ENCODE measurements at regions not wholly inside any gene's neighbourhood (a gene's known extent, or its start where the extent isn't known, plus 50 kb on each side); places are given as distances from the start of the nearest gene placed in this dataset.
"Not testable (repeated sequence)": the region's sequence is repeated elsewhere in the genome, so short reads cannot be mapped to it uniquely, and the experiment has no call there.

DNA sequence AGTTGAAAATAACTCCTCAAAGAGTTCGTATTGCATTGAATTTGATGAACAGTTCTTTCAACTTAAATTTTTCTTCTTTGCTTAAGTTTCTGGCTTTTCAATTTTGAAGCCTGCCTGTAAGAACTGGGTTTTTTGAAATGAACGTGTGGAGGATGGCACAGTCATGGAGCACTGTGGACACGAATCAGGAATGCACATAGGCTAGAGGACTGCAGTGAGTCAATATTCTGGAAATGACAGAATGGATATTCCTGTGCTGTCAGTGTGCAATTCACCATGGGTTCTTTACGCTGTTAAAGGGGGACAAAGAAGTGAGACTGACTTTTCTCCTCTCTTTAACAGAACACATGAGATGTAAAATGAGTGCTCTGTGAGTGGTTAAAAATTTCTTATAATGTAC is 368.0 kb upstream of the AGA start:
- H3K4me1 ChIP-seq = no peaks in the 10 kb centered on the region
- DNase-seq (ENCODE audit: low spot score in 2 of 2) = no peak
- H3K27me3 ChIP-seq = no peaks in the 10 kb centered on the region
- 64% methylated on average over 4 of the region's 4 CpGs for WGBS
- TF ChIP-seq POLR2AphosphoS5 (IDR thresholded peaks at IDR 0.05) = no peak
- TF ChIP-seq EP300 (IDR thresholded peaks at IDR 0.05) = no peak
- TF ChIP-seq, protein P1, sequence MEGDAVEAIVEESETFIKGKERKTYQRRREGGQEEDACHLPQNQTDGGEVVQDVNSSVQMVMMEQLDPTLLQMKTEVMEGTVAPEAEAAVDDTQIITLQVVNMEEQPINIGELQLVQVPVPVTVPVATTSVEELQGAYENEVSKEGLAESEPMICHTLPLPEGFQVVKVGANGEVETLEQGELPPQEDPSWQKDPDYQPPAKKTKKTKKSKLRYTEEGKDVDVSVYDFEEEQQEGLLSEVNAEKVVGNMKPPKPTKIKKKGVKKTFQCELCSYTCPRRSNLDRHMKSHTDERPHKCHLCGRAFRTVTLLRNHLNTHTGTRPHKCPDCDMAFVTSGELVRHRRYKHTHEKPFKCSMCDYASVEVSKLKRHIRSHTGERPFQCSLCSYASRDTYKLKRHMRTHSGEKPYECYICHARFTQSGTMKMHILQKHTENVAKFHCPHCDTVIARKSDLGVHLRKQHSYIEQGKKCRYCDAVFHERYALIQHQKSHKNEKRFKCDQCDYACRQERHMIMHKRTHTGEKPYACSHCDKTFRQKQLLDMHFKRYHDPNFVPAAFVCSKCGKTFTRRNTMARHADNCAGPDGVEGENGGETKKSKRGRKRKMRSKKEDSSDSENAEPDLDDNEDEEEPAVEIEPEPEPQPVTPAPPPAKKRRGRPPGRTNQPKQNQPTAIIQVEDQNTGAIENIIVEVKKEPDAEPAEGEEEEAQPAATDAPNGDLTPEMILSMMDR (IDR thresholded peaks at IDR 0.05) = no peak
- TF ChIP-seq POLR2A (IDR thresholded peaks at IDR 0.05) = no peak
- H3K4me3 ChIP-seq = no peak overlapping the region
- H3K9me3 ChIP-seq = no peaks in the 10 kb centered on the region
- no peak overlapping the region for H3K27ac ChIP-seq
- H3K36me3 ChIP-seq = no peaks in the 10 kb centered on the region

DNA sequence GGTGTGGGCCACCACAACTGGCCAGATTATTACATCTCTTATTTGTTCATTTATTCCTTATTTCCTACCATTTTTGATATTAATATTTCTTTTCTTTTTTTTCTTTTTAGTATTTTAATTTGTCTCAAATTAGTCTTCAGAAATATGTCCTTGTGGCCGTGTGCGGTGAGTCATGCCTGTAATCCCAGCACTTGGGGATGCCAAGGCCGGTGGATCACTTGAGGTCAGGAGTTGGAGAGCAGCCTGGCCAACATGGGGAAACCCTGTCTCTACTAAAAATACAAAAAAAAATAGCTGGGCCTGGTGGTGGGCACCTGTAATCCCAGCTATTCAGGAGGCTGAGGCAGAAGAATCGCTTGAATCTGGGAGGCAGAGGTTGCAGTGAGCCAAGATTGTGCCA is 376.2 kb upstream of the AGA start:
- not testable (repeated sequence) for H3K4me3 ChIP-seq; H3K27ac ChIP-seq; H3K9me3 ChIP-seq; H3K36me3 ChIP-seq; DNase-seq (ENCODE audit: low spot score in 2 of 2); H3K27me3 ChIP-seq; H3K4me1 ChIP-seq
- WGBS = 90% methylated on average over 4 of the region's 4 CpGs

DNA sequence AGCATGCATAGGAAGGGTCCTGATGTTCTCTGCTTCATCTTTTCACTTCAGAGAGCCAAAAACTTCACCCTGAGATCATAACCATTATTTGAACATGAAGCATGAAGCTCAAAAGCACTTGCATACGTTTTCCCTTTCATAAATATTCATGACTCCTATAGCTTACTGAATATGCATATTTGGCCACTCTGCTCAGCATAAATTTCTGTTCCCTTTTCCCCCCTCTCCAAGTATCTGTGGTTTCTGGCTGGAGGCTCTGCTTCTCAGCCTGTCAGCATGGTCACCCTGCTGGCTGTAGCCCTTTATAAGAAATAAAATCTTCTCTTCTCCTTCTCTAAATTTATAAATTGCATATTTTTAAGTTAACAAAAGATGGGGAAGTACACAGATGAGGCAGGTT is 384.7 kb upstream of the AGA start:
- H3K36me3 ChIP-seq = no peaks in the 10 kb centered on the region
- H3K9me3 ChIP-seq = no peaks in the 10 kb centered on the region
- H3K4me3 ChIP-seq = no peak overlapping the region
- 24% methylated on average over 1 of the region's 1 CpG for WGBS
- TF ChIP-seq, protein P1 (IDR thresholded peaks at IDR 0.05) = no peak
- TF ChIP-seq POLR2A (IDR thresholded peaks at IDR 0.05) (no peak), POLR2AphosphoS5 (IDR thresholded peaks at IDR 0.05) (no peak), EP300 (IDR thresholded peaks at IDR 0.05) (no peak)
- H3K4me1 ChIP-seq = no peaks in the 10 kb centered on the region
- no peak for DNase-seq (ENCODE audit: low spot score in 2 of 2)
- H3K27me3 ChIP-seq = no peaks in the 10 kb centered on the region
- no peak overlapping the region for H3K27ac ChIP-seq

DNA sequence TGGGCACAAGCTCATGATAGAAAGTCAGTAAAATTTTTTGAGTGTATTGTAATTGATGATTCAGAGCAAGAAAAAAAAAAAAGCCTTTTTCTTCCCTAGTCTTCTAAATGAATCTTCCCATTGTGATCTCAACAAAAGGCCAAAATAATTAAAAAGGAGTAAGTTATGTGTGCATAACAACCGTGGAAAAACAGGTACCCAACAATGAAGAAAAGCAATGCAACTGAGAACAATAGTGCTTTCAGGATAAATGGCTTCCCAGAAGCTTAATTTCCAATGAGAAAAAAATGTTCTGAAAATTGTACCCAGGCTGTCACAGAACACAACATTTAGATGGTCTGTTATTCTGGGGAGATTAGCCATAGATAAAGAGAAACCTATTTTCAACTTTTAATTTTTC is 399.0 kb upstream of the AGA start:
- DNase-seq (ENCODE audit: low spot score in 2 of 2) = no peak
- 68% methylated on average over 1 of the region's 1 CpG for WGBS

DNA sequence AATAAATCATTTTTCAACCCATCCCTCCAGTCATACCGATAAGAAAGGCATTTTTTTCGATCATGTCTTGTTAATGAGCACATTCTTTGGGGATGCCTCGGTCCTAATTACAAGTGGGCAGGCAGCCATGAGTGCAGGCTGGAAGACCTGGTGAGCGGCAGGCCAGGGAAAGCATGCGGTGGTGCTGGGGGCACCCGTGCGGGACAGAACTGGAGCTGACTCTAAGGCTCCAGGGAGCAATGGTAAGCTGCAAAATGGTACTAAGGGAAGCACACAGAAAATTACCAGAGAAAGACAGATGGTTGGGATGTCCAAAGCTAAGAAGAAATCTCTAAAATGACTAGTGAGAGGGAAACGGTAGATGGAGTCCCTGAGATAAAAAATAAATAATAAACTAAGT is 411.0 kb upstream of the AGA start:
- Histone ChIP-seq H3K9me3 (no peaks in the 10 kb centered on the region), H3K4me3 (no peak overlapping the region), H3K4me1 (no peaks in the 10 kb centered on the region), H3K36me3 (no peaks in the 10 kb centered on the region), H3K27ac (no peak overlapping the region), H3K27me3 (no peaks in the 10 kb centered on the region)
- DNase-seq (ENCODE audit: low spot score in 2 of 2) = no peak
- WGBS = 83% methylated on average over 8 of the region's 8 CpGs
- TF ChIP-seq POLR2AphosphoS5 (IDR thresholded peaks at IDR 0.05) (no peak), EP300 (IDR thresholded peaks at IDR 0.05) (no peak), POLR2A (IDR thresholded peaks at IDR 0.05) (no peak)
- TF ChIP-seq, protein P1 (IDR thresholded peaks at IDR 0.05) = no peak

More for the DNA sequence above, 399.0 kb upstream of the AGA start:
- TF ChIP-seq POLR2AphosphoS5 (IDR thresholded peaks at IDR 0.05) = no peak
- TF ChIP-seq, protein P1 (IDR thresholded peaks at IDR 0.05) = no peak
- no peak for TF ChIP-seq EP300 (IDR thresholded peaks at IDR 0.05)
- TF ChIP-seq POLR2A (IDR thresholded peaks at IDR 0.05) = no peak
- Histone ChIP-seq H3K9me3 (peaks cover 3% of the 10 kb centered on the region), H3K27me3 (no peaks in the 10 kb centered on the region), H3K27ac (no peak overlapping the region), H3K4me3 (no peak overlapping the region), H3K4me1 (no peaks in the 10 kb centered on the region), H3K36me3 (no peaks in the 10 kb centered on the region)

DNA sequence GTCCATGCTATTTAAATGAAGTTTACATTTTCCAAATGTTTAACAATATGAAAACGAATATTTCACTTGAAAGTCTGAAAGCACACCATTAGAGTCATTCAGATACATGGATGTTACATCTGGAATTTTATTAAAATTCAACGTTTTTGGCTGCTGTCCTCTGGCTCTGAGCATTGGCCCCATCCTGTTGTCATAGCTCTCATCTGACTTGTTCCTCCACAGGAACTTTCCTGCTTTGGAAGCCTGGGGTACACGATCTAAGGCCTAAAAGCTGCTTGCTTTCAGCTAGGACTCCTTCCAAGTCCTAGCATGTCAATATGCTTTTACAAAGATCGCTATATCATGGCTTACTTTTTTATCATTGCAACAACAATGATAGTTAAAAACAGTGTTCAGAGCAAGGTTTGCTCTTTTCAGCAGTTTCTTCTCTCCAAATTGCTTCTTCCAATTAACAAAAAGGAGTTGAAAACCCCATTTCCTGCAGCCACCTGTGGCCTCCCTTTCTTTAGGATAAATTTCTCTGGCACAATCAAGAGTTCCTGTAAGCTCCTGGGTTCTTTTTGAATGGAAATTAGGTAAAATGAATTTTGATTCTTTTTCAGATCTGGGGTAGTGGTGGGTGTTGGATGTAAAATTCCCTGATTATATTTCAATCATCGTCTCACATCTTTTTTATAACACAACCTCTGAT is 413.4 kb upstream of the AGA start:
- Histone ChIP-seq H3K27me3 (no peaks in the 10 kb centered on the region), H3K4me3 (no peak overlapping the region), H3K27ac (no peak overlapping the region), H3K9me3 (no peaks in the 10 kb centered on the region), H3K4me1 (no peaks in the 10 kb centered on the region), H3K36me3 (no peaks in the 10 kb centered on the region)
- DNase-seq (ENCODE audit: low spot score in 2 of 2) = no peak
- TF ChIP-seq POLR2AphosphoS5 (IDR thresholded peaks at IDR 0.05) (no peak), POLR2A (IDR thresholded peaks at IDR 0.05) (no peak), EP300 (IDR thresholded peaks at IDR 0.05) (no peak)
- TF ChIP-seq, protein P1 (IDR thresholded peaks at IDR 0.05) = no peak
- 47% methylated on average over 5 of the region's 5 CpGs for whole genome bisulfite sequencing
